ENCODE measurements at regions not wholly inside any gene's neighbourhood (a gene's known extent, or its start where the extent isn't known, plus 50 kb on each side); places are given as distances from the start of the nearest gene placed in this dataset.

DNA sequence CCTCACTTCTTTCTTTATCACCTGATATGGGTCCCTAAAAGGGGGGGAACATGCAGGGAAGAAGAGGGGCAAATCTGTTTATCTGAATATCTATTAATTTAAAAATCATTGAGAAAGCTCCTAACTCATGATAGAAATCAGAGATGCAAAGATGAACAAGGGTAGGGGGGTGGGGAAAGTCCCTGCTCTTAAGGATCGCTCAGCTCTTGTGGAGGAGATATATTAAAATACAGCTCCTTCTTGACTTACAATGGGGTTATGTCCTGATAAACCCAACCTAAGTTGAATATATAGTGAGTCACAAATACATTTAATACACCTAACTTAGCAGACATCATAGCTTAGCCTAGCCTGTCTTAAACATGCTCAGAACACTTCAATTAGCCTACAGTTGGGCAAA lies 237.5 kb downstream of the MAF start (continued):
- TF ChIP-seq ZNF749 (CRISPR knock-in tag; IDR thresholded peaks at IDR 0.05; ENCODE audit: borderline replicate concordance): no peak
- TF ChIP-seq, protein P1, sequence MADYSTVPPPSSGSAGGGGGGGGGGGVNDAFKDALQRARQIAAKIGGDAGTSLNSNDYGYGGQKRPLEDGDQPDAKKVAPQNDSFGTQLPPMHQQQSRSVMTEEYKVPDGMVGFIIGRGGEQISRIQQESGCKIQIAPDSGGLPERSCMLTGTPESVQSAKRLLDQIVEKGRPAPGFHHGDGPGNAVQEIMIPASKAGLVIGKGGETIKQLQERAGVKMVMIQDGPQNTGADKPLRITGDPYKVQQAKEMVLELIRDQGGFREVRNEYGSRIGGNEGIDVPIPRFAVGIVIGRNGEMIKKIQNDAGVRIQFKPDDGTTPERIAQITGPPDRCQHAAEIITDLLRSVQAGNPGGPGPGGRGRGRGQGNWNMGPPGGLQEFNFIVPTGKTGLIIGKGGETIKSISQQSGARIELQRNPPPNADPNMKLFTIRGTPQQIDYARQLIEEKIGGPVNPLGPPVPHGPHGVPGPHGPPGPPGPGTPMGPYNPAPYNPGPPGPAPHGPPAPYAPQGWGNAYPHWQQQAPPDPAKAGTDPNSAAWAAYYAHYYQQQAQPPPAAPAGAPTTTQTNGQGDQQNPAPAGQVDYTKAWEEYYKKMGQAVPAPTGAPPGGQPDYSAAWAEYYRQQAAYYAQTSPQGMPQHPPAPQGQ (CRISPR knock-in tag; IDR thresholded peaks at IDR 0.05; ENCODE audit: borderline replicate concordance): no peak

DNA sequence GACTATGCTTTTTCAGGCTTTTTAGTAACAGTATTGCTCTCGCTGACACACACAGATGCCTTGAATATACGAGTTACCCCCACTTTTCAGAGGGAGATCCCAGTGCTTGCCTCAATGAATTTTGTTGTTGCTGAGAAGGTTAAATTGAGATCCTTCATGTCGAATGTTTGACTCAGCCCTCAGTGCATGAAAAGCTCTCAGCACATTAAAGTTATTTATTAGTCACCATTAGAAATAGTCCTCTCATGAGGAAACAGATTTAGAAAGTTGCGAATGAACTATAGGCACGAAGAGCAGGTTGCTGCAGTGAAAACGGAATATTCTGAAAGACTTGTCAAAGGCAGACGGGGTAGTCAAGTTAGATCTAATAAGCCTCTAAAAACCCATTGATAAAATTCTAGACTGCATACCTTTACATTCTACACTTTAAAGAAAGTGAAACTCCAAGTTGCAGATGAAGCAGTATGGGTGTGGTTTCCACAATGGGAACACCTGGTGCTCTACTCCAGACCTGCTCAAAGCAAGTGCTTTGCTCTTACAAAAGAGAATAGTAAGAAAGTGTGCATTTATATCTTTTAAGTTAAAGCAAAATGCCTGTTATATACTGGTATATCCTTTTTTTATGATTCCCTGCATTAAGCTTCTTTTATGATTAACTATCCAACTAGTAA lies 238.1 kb downstream of the MAF start:
- Histone ChIP-seq H3K9me3 (ENCODE audit: low read length) (no peaks in the 10 kb centered on the region), H3K27ac (ENCODE audit: extremely low read length, insufficient read depth, low read length) (no peak overlapping the region), H3K36me3 (replicated peaks in 1 of 2; ENCODE audit: control insufficient read depth in 1 of 2, insufficient read depth in 2 of 2, low read length in 2 of 2) (no peaks in the 10 kb centered on the region), H3K27me3 (ENCODE audit: control insufficient read depth in 1 of 2, insufficient read depth in 2 of 2, low read length in 2 of 2) (peaks cover 0 to 5% of the 10 kb centered on the region in 2 experiments; a peak in 2 of 5 replicates), H3K4me2 (ENCODE audit: low read depth, low read length) (no peak overlapping the region), H2AFZ (ENCODE audit: low read length) (no peak overlapping the region), H3K4me1 (ENCODE audit: insufficient read depth, low read length) (no peaks in the 10 kb centered on the region), H4K20me1 (ENCODE audit: insufficient read depth, low read length) (no peaks in the 10 kb centered on the region), H3K9ac (ENCODE audit: insufficient read depth, low read depth, low read length) (no peak overlapping the region), H3K4me3 (replicated peaks in 1 of 3; ENCODE audit: insufficient read depth in 1 of 3, low read depth in 2 of 3, low read length in 3 of 3) (no peak overlapping the region), H3K79me2 (ENCODE audit: insufficient read depth, low read length) (no peaks in the 10 kb centered on the region)
- FAIRE-seq (no peak), ATAC-seq (no peak), DNase-seq (ENCODE audit: low spot score) (no peak)
- ChIA-PET POLR2A (no interaction called here), CTCF (ENCODE audit: low intra/inter-chr PET ratio, low total read pairs) (no interaction called here)
- in situ Hi-C loops (cut with HindIII; ENCODE audit: extremely low pct_ligation_motif_present, low pct_unique_long_range_greater_than_20kb): no loop called here
- 3% methylated on average over 7 of the region's 7 CpGs for WGBS (ENCODE audit: low lambda C conversion rate)
- TF ChIP-seq, protein P2, sequence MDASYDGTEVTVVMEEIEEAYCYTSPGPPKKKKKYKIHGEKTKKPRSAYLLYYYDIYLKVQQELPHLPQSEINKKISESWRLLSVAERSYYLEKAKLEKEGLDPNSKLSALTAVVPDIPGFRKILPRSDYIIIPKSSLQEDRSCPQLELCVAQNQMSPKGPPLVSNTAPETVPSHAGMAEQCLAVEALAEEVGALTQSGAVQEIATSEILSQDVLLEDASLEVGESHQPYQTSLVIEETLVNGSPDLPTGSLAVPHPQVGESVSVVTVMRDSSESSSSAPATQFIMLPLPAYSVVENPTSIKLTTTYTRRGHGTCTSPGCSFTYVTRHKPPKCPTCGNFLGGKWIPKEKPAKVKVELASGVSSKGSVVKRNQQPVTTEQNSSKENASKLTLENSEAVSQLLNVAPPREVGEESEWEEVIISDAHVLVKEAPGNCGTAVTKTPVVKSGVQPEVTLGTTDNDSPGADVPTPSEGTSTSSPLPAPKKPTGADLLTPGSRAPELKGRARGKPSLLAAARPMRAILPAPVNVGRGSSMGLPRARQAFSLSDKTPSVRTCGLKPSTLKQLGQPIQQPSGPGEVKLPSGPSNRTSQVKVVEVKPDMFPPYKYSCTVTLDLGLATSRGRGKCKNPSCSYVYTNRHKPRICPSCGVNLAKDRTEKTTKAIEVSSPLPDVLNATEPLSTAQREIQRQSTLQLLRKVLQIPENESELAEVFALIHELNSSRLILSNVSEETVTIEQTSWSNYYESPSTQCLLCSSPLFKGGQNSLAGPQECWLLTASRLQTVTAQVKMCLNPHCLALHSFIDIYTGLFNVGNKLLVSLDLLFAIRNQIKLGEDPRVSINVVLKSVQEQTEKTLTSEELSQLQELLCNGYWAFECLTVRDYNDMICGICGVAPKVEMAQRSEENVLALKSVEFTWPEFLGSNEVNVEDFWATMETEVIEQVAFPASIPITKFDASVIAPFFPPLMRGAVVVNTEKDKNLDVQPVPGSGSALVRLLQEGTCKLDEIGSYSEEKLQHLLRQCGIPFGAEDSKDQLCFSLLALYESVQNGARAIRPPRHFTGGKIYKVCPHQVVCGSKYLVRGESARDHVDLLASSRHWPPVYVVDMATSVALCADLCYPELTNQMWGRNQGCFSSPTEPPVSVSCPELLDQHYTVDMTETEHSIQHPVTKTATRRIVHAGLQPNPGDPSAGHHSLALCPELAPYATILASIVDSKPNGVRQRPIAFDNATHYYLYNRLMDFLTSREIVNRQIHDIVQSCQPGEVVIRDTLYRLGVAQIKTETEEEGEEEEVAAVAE (CRISPR knock-in tag; IDR thresholded peaks at IDR 0.05; ENCODE audit: borderline replicate concordance): no peak
- TF ChIP-seq JUN (CRISPR knock-in tag; IDR thresholded peaks at IDR 0.05): no peak
- BruUV-seq (replicated peaks): no TSS peak
- intact Hi-C loops (cut with micrococcal nuclease; ENCODE audit: unreplicated experiment): no loop called here
